Upper lobe of left lung (tissue), 6 donors: ENCODE measurements at regions not wholly inside any gene's neighbourhood (a gene's known extent, or its start where the extent isn't known, plus 50 kb on each side); places are given as distances from the start of the nearest gene placed in this dataset.

Source experiments
- ATAC-seq, 2 donors: fragments of 200-7000 bp; cut with Tn5 transposase; one replicate each; pipeline ENCODE4 v1.9.1; 2022; ENCODE audit warnings: mild to moderate bottlenecking in 2 of 2, moderate library complexity in 2 of 2; ENCODE audit not compliant: low FRiP score in 2 of 2
- DNase-seq, 2 donors: peaks; one replicate each; pipeline ENCODE4 v3.0.0-alpha.2; 2019 to 2020
- H3K27ac ChIP-seq, 4 donors: fragments of 200-600 bp; sonication (generic); one replicate each; pipeline ENCODE4 v1.5.1; 2016 to 2019
- H3K27me3 ChIP-seq, 4 donors: fragments of 200-600 bp; sonication (generic); one replicate each; pipeline ENCODE4 v1.5.1; 2017 to 2019
- H3K36me3 ChIP-seq, 4 donors: fragments of 200-600 bp; sonication (generic); one replicate each; pipeline ENCODE4 v1.5.1; 2016 to 2019
- H3K4me1 ChIP-seq, 4 donors: fragments of 200-600 bp; sonication (generic); one replicate each; pipeline ENCODE4 v1.5.1; 2018 to 2019
- H3K4me3 ChIP-seq, 4 donors: fragments of 200-600 bp; sonication (generic); one replicate each; pipeline ENCODE4 v1.5.1; 2017 to 2019; ENCODE audit warnings: mild to moderate bottlenecking in 2 of 4, moderate library complexity in 1 of 4
- H3K9me3 ChIP-seq, 4 donors: fragments of 200-600 bp; sonication (generic); one replicate each; pipeline ENCODE4 v1.5.1; 2018 to 2019
- CTCF ChIP-seq, 6 experiments: fragments of 450-650 bp in 4 of 6; fragments of 200-600 bp in 2 of 6; sonication (generic) in 2 of 6; IDR thresholded peaks; one replicate each; pipeline ENCODE4 v1.5.1; 2016 to 2019; ENCODE audit warnings: antibody characterized with exemption in 6 of 6
- EP300 ChIP-seq, 4 donors: sonication (generic); formaldehyde crosslinking; IDR thresholded peaks; one replicate each; pipeline ENCODE4 v1.5.1; 2017; ENCODE audit warnings: antibody characterized with exemption in 4 of 4, control low read depth in 2 of 4
- POLR2A ChIP-seq, 4 donors: fragments of 450-650 bp; IDR thresholded peaks; one replicate each; pipeline ENCODE4 v1.5.1; 2016 to 2017; ENCODE audit warnings: antibody characterized with exemption in 4 of 4, mild to moderate bottlenecking in 2 of 4
- POLR2AphosphoS5 ChIP-seq, 2 donors: sonication (generic); formaldehyde crosslinking; IDR thresholded peaks; one replicate each; pipeline ENCODE4 v1.5.1; 2017; ENCODE audit warnings: antibody characterized with exemption in 2 of 2
- WGBS, 2 donors: methylation state at CpG; one replicate each; pipeline ENCODE4 v1.1.5; 2017 to 2018; 5-methylcytosine and 5-hydroxymethylcytosine counted together
- donor health status: DM: no; HTN: no; CAD: no; lungs with moderate emphysema.
- donor health status: DM: no; HTN: yes; CAD: no; lungs with severe emphysema.

GRCh38 chr11:37926772-37927171 is 1328.7 kb upstream of the RAG2 start:
- no peak overlapping the region for H3K27ac ChIP-seq
- ATAC-seq: no peak
- TF ChIP-seq POLR2AphosphoS5 (IDR thresholded peaks at IDR 0.05) (no peak), CTCF (IDR thresholded peaks at IDR 0.05) (no peak), POLR2A (IDR thresholded peaks at IDR 0.05) (no peak), EP300 (IDR thresholded peaks at IDR 0.05) (no peak)
- no peak for DNase-seq
- H3K4me1 ChIP-seq: no peaks in the 10 kb centered on the region
- H3K36me3 ChIP-seq: no peaks in the 10 kb centered on the region
- no peak overlapping the region for H3K4me3 ChIP-seq
- no peaks in the 10 kb centered on the region for H3K27me3 ChIP-seq
- no peaks in the 10 kb centered on the region for H3K9me3 ChIP-seq

GRCh38 chr11:37916331-37916730 is 1318.3 kb upstream of the RAG2 start:
- Histone ChIP-seq H3K4me1 (no peaks in the 10 kb centered on the region), H3K4me3 (no peak overlapping the region), H3K27me3 (no peaks in the 10 kb centered on the region), H3K27ac (no peak overlapping the region), H3K9me3 (no peaks in the 10 kb centered on the region), H3K36me3 (no peaks in the 10 kb centered on the region)
- no peak for TF ChIP-seq POLR2AphosphoS5 (IDR thresholded peaks at IDR 0.05)
- TF ChIP-seq EP300 (IDR thresholded peaks at IDR 0.05): no peak
- TF ChIP-seq CTCF (IDR thresholded peaks at IDR 0.05): no peak
- no peak for TF ChIP-seq POLR2A (IDR thresholded peaks at IDR 0.05)
- ATAC-seq (no peak), DNase-seq (no peak)

- DNase-seq: no peak
- Histone ChIP-seq H3K9me3 (no peaks in the 10 kb centered on the region), H3K27ac (no peak overlapping the region), H3K4me3 (no peak overlapping the region), H3K36me3 (no peaks in the 10 kb centered on the region), H3K4me1 (no peaks in the 10 kb centered on the region), H3K27me3 (no peaks in the 10 kb centered on the region)
- 81 to 83% methylated on average over 1 of the region's 1 CpG for WGBS, 2 donors
- no peak for ATAC-seq
- TF ChIP-seq POLR2A (IDR thresholded peaks at IDR 0.05) (no peak), POLR2AphosphoS5 (IDR thresholded peaks at IDR 0.05) (no peak), CTCF (IDR thresholded peaks at IDR 0.05) (no peak), EP300 (IDR thresholded peaks at IDR 0.05) (no peak)
Measured at GRCh38 chr11:37914859-37915258, 1316.8 kb upstream of the RAG2 start.

- ATAC-seq (peak in 1 of 2 donors; percentile 40), DNase-seq (peak in 1 of 2 donors; percentile 21)
- no peak overlapping the region for H3K4me3 ChIP-seq
Measured at GRCh38 chr11:37908219-37908548, 1310.1 kb upstream of the RAG2 start.

More at GRCh38 chr11:37908219-37908548, 1310.1 kb upstream of the RAG2 start:
- Histone ChIP-seq H3K27me3 (no peaks in the 10 kb centered on the region), H3K27ac (no peak overlapping the region), H3K9me3 (no peaks in the 10 kb centered on the region), H3K36me3 (no peaks in the 10 kb centered on the region), H3K4me1 (no peaks in the 10 kb centered on the region)
- no peak for TF ChIP-seq EP300 (IDR thresholded peaks at IDR 0.05)
- TF ChIP-seq CTCF (IDR thresholded peaks at IDR 0.05): no peak
- TF ChIP-seq POLR2A (IDR thresholded peaks at IDR 0.05): no peak
- no peak for TF ChIP-seq POLR2AphosphoS5 (IDR thresholded peaks at IDR 0.05)
- WGBS, 2 donors: 74 to 78% methylated on average over 7 to 8 of the region's 8 CpGs
